Skeletal muscle satellite cell (primary cell): ENCODE measurements at regions not wholly inside any gene's neighbourhood (a gene's known extent, or its start where the extent isn't known, plus 50 kb on each side); places are given as distances from the start of the nearest gene placed in this dataset.
"Not testable (repeated sequence)": the region's sequence is repeated elsewhere in the genome, so short reads cannot be mapped to it uniquely, and the experiment has no call there.

ENCODE experiments used
- H3K27me3 ChIP-seq: 2 replicates; pipeline ENCODE4 v1.7.0; 2013; ENCODE audit warnings: low read length; ENCODE audit not compliant: control insufficient read depth, insufficient read depth
- H3K36me3 ChIP-seq: 2 replicates; pipeline ENCODE4 v1.7.0; 2013; ENCODE audit warnings: mild to moderate bottlenecking, control low read depth, low read length; ENCODE audit not compliant: insufficient read depth
- H3K4me1 ChIP-seq: 2 replicates; pipeline ENCODE4 v1.7.0; 2013; ENCODE audit warnings: low read length; ENCODE audit not compliant: control insufficient read depth, insufficient read depth
- H3K4me2 ChIP-seq: 2 replicates; pipeline ENCODE4 v1.7.0; 2013; ENCODE audit warnings: mild to moderate bottlenecking, low read length
- H3K4me3 ChIP-seq: 2 replicates; pipeline ENCODE4 v1.7.0; 2013; ENCODE audit warnings: low read length
- H3K9ac ChIP-seq: 2 replicates; pipeline ENCODE4 v1.7.0; 2013; ENCODE audit warnings: mild to moderate bottlenecking, low read depth, low read length, moderate library complexity
- H3K9me3 ChIP-seq: replicated peaks from 2 replicates; pipeline ENCODE4 v1.7.0; 2013; ENCODE audit warnings: mild to moderate bottlenecking, control low read depth, low read length

DNA sequence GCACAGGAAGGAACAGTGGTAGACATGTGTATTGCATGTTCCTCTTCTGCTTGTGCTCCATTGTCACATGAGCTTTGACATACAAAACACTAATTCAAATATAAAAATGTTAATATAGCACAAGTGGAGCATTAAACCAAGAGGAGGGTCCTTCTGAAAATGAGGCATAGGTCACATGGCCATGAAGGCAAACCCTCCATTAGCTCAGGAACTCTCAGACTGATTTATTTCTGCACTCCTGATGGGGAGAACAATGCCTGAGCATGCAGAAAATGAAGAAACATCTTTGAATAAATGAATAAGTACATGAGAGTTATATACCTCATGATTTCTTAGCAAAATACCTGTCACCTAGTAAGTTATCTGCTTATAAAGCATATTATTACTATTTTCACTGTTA is 769.2 kb upstream of the EPHA5 start:
- Histone ChIP-seq H3K27me3 (no peaks in the 10 kb centered on the region), H3K4me1 (no peaks in the 10 kb centered on the region), H3K9me3 (no peaks in the 10 kb centered on the region), H3K4me3 (no peak overlapping the region), H3K9ac (no peak overlapping the region), H3K36me3 (no peaks in the 10 kb centered on the region), H3K4me2 (no peak overlapping the region)

DNA sequence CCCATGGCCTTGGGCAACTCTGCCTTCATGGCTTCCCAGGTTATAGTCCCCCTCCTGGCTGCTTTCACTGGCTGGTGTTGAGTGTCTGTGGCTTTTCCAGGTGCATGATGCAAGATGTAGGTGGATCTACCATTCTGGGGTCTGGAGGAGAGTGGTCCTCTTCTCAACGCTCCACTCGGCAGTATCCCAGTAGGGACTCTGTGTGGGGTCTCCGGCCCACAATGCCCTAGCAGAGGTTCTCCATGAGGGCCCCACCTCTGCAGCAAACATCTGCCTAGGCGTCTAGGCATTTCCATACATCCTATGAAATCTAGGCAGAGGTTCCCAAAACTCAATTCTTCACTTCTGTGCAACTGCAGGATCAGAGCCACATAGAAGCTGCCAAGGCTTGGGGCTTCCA is 763.4 kb upstream of the EPHA5 start:
- H3K4me3 ChIP-seq: no peak overlapping the region
- peaks cover 5% of the 10 kb centered on the region for H3K4me1 ChIP-seq
- H3K27me3 ChIP-seq: no peaks in the 10 kb centered on the region
- no peak overlapping the region for H3K4me2 ChIP-seq
- no peaks in the 10 kb centered on the region for H3K9me3 ChIP-seq
- H3K36me3 ChIP-seq: no peaks in the 10 kb centered on the region
- H3K9ac ChIP-seq: no peak overlapping the region

DNA sequence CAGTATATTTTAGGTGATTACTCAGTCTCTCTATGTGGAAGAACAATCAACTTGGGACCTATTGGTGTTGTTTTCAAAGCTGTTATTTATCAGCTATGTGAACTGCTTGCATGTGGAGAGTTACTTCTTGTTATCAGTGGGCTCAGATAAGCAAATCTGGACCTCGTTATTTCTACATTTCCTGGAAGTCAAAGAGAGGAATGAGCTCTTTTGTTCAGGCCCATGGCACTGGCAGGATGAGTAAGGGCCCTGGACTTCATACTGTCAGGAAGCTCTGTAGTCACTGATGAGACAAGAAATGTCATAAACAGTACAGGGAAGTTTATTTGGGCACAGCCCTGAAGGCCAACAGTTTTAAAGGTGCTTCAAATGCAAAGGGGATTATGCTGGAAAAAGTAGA is 760.6 kb upstream of the EPHA5 start:
- Histone ChIP-seq H3K9ac (no peak overlapping the region), H3K9me3 (no peaks in the 10 kb centered on the region), H3K4me1 (peaks cover 5% of the 10 kb centered on the region)

DNA sequence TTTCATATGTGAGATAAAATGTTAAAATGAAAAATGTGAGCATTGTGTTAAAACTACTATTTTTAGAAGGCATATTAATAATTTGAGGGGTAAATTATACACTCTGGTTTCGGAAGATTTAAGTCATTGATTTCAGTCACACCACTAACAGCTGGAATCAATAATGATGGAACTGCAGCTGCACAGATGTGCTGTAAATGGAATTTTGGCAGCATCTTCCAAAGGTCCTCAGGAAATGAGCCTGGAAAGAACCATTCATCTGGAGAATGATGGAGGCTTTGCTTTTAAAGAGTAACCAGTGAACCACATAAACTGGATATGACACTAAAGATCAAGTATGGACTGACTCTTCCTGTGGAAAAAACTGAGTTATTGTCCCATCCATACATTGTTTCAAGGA is 759.0 kb upstream of the EPHA5 start:
- Histone ChIP-seq H3K27me3 (no peaks in the 10 kb centered on the region), H3K4me2 (no peak overlapping the region), H3K36me3 (no peaks in the 10 kb centered on the region), H3K4me3 (no peak overlapping the region), H3K4me1 (peaks cover 5% of the 10 kb centered on the region), H3K9me3 (no peaks in the 10 kb centered on the region), H3K9ac (no peak overlapping the region)

More for the DNA sequence above, 760.6 kb upstream of the EPHA5 start:
- no peaks in the 10 kb centered on the region for H3K27me3 ChIP-seq
- no peak overlapping the region for H3K4me2 ChIP-seq
- H3K4me3 ChIP-seq: no peak overlapping the region
- H3K36me3 ChIP-seq: no peaks in the 10 kb centered on the region

DNA sequence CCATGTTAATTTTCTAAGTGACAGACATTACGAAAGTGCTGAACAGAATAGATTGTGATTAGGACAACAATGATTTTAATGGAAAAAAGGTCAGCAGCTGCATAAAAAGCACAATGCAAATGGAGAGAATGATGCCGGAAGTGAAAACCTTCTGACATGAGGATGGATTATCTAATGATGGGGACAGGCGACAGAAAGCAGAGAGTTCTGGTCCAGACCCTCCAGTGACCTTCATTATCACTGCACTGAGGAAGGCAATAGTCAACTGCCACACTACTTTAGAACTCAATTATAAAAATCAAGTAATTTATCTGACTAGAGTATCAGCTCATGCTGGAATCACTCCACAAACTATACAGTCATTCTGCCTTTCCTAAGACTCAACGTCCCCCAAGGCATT is 746.1 kb upstream of the EPHA5 start:
- Histone ChIP-seq H3K4me3 (no peak overlapping the region), H3K4me1 (no peaks in the 10 kb centered on the region), H3K9ac (no peak overlapping the region), H3K9me3 (no peaks in the 10 kb centered on the region), H3K27me3 (no peaks in the 10 kb centered on the region), H3K36me3 (no peaks in the 10 kb centered on the region), H3K4me2 (no peak overlapping the region)

DNA sequence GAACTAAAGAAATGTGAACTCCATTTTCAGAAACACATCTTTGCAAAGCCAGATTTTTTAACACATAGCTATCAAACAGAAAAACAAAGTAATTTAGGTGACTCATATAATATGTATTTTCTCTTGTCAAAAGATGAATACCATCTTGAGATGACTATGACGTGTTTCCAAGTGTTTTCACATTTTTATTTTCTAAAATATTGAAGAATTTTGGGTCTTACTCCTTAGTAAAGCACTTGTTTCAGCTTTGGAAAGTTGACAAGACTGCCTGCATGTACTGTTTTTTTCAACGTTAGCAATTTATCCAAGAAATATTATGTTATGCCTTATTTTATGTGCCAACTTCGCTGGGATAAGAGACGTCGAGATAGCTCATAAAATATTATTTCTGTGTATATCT is 733.9 kb upstream of the EPHA5 start:
- Histone ChIP-seq H3K27me3 (no peaks in the 10 kb centered on the region), H3K36me3 (no peaks in the 10 kb centered on the region), H3K9ac (no peak overlapping the region), H3K4me2 (no peak overlapping the region), H3K4me1 (no peaks in the 10 kb centered on the region), H3K4me3 (no peak overlapping the region), H3K9me3 (no peaks in the 10 kb centered on the region)

DNA sequence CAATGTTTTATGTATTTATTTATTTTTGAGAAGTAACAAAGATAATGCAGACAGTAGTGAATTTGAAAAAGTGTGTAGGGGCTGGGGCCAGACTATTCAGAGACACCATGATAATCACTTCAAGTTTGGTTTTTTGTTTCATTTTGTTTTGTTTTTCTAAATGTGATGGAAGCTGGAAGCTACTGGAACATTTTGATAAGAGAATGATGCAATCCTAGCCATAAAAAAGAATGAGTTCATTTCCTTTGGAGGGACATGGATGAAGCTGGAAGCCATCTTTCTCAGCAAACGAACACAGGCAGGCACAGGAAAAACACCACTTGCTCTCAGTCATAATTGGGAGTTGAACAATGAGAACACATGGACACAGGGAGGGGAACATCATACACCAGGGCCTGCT is 706.6 kb upstream of the EPHA5 start:
- peaks cover 3% of the 10 kb centered on the region for H3K4me1 ChIP-seq
- H3K4me3 ChIP-seq: no peak overlapping the region
- H3K9me3 ChIP-seq: no peaks in the 10 kb centered on the region
- no peaks in the 10 kb centered on the region for H3K27me3 ChIP-seq
- H3K9ac ChIP-seq: no peak overlapping the region
- no peaks in the 10 kb centered on the region for H3K36me3 ChIP-seq
- H3K4me2 ChIP-seq: no peak overlapping the region

DNA sequence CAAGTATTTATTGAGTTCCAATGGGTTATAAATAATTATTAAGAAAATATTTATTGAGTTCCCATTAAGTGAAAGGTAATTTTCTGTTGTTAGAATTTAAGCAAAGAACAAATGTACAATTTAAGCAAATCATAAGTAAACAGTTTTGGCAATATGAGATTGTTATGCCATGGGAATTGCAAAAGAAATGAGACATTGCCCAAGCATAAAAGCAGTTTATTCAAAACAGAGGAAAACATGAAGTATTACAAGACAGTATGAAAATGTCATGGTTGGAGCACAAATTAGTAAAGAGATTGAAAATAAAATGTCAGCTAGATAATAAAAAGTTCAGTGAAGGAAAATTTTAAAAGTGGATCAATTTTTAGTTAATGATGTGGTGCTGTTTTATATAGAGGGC is 706.1 kb upstream of the EPHA5 start:
- no peaks in the 10 kb centered on the region for H3K9me3 ChIP-seq
- no peaks in the 10 kb centered on the region for H3K27me3 ChIP-seq
- H3K9ac ChIP-seq: no peak overlapping the region
- H3K4me3 ChIP-seq: no peak overlapping the region
- H3K4me2 ChIP-seq: no peak overlapping the region
- H3K36me3 ChIP-seq: no peaks in the 10 kb centered on the region
- peaks cover 3% of the 10 kb centered on the region for H3K4me1 ChIP-seq

DNA sequence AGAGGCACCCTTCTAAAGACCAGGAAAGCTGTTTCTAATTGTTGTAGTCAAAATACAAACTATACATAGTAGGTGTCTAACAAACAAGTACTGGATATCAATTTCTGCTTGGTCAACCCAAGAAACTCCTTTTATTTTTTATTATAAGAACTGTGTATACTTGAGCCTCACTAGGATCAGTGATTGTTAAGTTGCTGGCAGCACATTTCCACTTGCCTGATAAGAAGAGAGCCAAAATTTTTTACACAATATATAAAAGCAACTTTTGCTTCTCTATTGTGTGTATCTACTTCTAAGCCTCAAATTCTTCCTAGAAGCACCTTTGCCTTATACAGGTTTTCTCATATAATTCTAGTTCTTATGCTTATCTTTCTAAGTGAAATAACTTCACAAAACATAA is 703.0 kb upstream of the EPHA5 start:
- H3K9me3 ChIP-seq: no peaks in the 10 kb centered on the region
- no peak overlapping the region for H3K4me3 ChIP-seq
- H3K4me2 ChIP-seq: no peak overlapping the region
- H3K36me3 ChIP-seq: no peaks in the 10 kb centered on the region
- H3K4me1 ChIP-seq: peaks cover 3% of the 10 kb centered on the region
- H3K9ac ChIP-seq: no peak overlapping the region
- H3K27me3 ChIP-seq: no peaks in the 10 kb centered on the region

DNA sequence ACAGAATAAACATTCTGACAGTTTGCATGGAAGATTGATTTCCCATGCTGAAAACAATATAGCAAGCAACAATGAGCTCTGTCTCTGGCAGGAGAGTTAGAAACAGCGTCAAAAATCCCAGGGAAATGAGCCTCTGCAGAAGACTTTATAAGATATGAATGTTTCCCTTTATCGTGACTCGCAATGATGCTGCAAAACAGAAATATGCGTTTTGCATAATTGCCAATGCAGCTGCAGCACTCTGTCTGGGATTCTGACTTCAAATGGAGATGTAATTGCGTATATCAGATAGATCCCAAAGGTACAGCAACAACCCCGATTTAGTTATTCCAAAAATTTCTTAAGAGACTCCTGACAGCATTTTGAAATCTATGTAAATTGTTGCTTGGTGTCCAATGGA is 702.4 kb upstream of the EPHA5 start:
- H3K36me3 ChIP-seq: no peaks in the 10 kb centered on the region
- H3K9me3 ChIP-seq: no peaks in the 10 kb centered on the region
- no peak overlapping the region for H3K4me3 ChIP-seq
- H3K4me2 ChIP-seq: no peak overlapping the region
- H3K27me3 ChIP-seq: no peaks in the 10 kb centered on the region
- peaks cover 3% of the 10 kb centered on the region for H3K4me1 ChIP-seq
- H3K9ac ChIP-seq: no peak overlapping the region

DNA sequence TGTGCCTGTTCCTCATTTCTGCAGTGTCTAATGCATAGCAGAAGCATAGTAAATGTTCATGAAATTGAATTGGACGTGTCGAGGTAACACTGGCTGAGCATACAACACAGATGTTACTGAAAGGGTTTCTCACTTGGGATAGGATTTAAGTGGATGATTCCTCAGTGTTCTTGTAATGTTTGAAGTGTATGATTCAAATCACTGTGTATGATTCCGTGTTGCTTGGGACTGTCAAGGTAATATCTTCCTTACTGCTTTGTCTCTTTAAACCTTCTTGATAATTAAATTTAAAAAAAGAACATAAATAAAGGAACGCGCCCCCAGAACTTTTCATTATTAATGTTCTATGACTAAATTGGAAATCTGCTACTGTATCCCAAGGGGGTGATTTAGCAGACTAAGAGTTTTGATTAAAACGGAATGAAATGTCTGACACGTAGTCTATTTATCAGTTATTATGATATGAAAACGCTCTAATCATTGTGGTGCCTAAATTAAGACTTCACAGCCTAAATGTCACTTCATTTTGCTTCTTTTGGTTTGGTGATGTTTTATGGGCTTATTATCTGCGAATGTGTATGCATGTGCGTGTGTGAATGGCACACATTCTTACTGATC is 696.9 kb upstream of the EPHA5 start:
- Histone ChIP-seq H3K27me3 (no peaks in the 10 kb centered on the region), H3K36me3 (no peaks in the 10 kb centered on the region), H3K9ac (no peak overlapping the region), H3K9me3 (no peaks in the 10 kb centered on the region), H3K4me3 (no peak overlapping the region), H3K4me2 (no peak overlapping the region), H3K4me1 (no peaks in the 10 kb centered on the region)

DNA sequence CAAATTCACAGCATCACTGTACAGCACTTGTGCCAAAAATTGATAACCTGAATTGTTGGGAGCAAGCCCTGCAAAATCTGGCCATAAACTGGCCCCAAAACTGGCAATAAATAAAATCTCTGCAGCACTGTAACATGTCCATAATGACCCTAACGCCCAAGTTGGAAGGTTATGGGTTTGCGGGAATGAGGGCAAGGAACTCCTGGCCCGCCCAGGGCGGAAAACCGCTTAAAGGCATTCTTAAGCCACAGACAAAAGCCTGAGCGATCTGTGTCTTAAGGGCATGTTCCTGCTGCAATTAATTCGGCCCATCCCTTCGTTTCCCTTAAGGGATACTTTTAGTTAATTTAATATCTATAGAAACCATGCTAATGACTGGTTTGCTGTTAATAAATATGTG is 690.1 kb upstream of the EPHA5 start:
- not testable (repeated sequence) for H3K4me3 ChIP-seq, H3K4me1 ChIP-seq, H3K9me3 ChIP-seq, H3K36me3 ChIP-seq, H3K4me2 ChIP-seq, H3K27me3 ChIP-seq, H3K9ac ChIP-seq
